Prostate gland (tissue), 2 donors: ENCODE measurements at regions not wholly inside any gene's neighbourhood (a gene's known extent, or its start where the extent isn't known, plus 50 kb on each side); places are given as distances from the start of the nearest gene placed in this dataset.

ENCODE experiments used
- CTCF ChIP-seq, 4 experiments: fragments of 200-600 bp in 2 of 4; fragments of 450-650 bp in 2 of 4; sonication (generic) in 2 of 4; IDR thresholded peaks; 1 replicate in 3 of 4; 2 replicates in 1 of 4; pipeline ENCODE4 v1.5.1; 2016 to 2019; ENCODE audit warnings: antibody characterized with exemption in 4 of 4, mild to moderate bottlenecking in 2 of 4, moderate library complexity in 2 of 4
- POLR2A ChIP-seq: fragments of 450-650 bp; IDR thresholded peaks from one replicate; pipeline ENCODE4 v1.6.1; 2016; ENCODE audit warnings: antibody characterized with exemption, mild to moderate bottlenecking
- POLR2AphosphoS5 ChIP-seq: sonication (generic); formaldehyde crosslinking; IDR thresholded peaks from one replicate; pipeline ENCODE4 v1.6.1; 2017; ENCODE audit warnings: antibody characterized with exemption

- TF ChIP-seq CTCF (IDR thresholded peaks at IDR 0.05) (no peak), POLR2A (no peak), POLR2AphosphoS5 (no peak)
Observed at GRCh38 chr4:180789929-180790328, 1453.3 kb upstream of the TENM3 start.
